Activated CD8-positive, alpha-beta T cell treated with anti-CD3 and anti-CD28 coated beads, Interleukin-2, amount 10 ng/mL, durations not matched to agents 7 days and 5 days (primary cell): ENCODE measurements at regions not wholly inside any gene's neighbourhood (a gene's known extent, or its start where the extent isn't known, plus 50 kb on each side); places are given as distances from the start of the nearest gene placed in this dataset.
"Not testable (repeated sequence)": the region's sequence is repeated elsewhere in the genome, so short reads cannot be mapped to it uniquely, and the experiment has no call there.

Experiments
- ATAC-seq: fragments of 150-1000 bp; cut with Tn5 transposase; one replicate; pipeline ENCODE4 v1.10.0; 2021; ENCODE audit warnings: moderate library complexity
- CTCF ChIA-PET: fragments of 350-600 bp; sonication (Branson Sonifier 250); formaldehyde crosslinking; loops from one replicate; lab custom pipeline; 2021; ENCODE audit warnings: antibody characterized with exemption; lab: Charles Lee
- POLR2A ChIA-PET: fragments of 350-600 bp; sonication (Branson Sonifier 250); formaldehyde crosslinking; loops from one replicate; lab custom pipeline; 2021; ENCODE audit warnings: antibody characterized with exemption; lab: Charles Lee
- DNase-seq: peaks from one replicate; pipeline ENCODE4 v3.0.0-alpha.2; 2020
- H3K27ac Mint-ChIP-seq: one replicate; pipeline ENCODE4 v1.8.0; 2021; ENCODE audit warnings: mild to moderate bottlenecking, mixed read lengths
- H3K27me3 Mint-ChIP-seq: one replicate; pipeline ENCODE4 v1.8.0; 2021; ENCODE audit warnings: low read depth, mixed read lengths
- H3K36me3 Mint-ChIP-seq: one replicate; pipeline ENCODE4 v1.8.0; 2021; ENCODE audit warnings: low read depth, mixed read lengths
- H3K4me1 Mint-ChIP-seq: one replicate; pipeline ENCODE4 v1.8.0; 2021; ENCODE audit warnings: low read depth, mixed read lengths
- H3K4me3 Mint-ChIP-seq: one replicate; pipeline ENCODE4 v1.8.0; 2021; ENCODE audit warnings: mild to moderate bottlenecking, mixed read lengths
- H3K9me3 Mint-ChIP-seq: one replicate; pipeline ENCODE4 v1.8.0; 2022; ENCODE audit warnings: mixed read lengths; ENCODE audit not compliant: insufficient read depth

GRCh38 chr7:149597789-149598188, 100.2 kb upstream of the ZNF746 start:
- H3K27me3 Mint-ChIP-seq, H3K27ac Mint-ChIP-seq, H3K4me3 Mint-ChIP-seq, DNase-seq, ATAC-seq, CTCF ChIA-PET, POLR2A ChIA-PET, H3K9me3 Mint-ChIP-seq: not testable (repeated sequence)
- peaks cover 63% of the 10 kb centered on the region for H3K36me3 Mint-ChIP-seq
- peaks cover 31% of the 10 kb centered on the region for H3K4me1 Mint-ChIP-seq

- Mint-ChIP-seq H3K4me3 (no peak overlapping the region), H3K36me3 (peaks cover 64% of the 10 kb centered on the region), H3K27me3 (no peaks in the 10 kb centered on the region), H3K27ac (no peak overlapping the region), H3K9me3 (no peaks in the 10 kb centered on the region), H3K4me1 (peaks cover 19% of the 10 kb centered on the region)
- ATAC-seq: no peak
- DNase-seq: no peak
- CTCF ChIA-PET: interaction anchor here (1.1 kb wide), 1 partner anchor 27 kb away, joined by 3 read pairs; no protein-coding TSS in a partner anchor
- POLR2A ChIA-PET: no interaction called here
Observed at GRCh38 chr7:149595541-149595940, 97.9 kb upstream of the ZNF746 start.

- ChIA-PET CTCF (interaction anchor here (1.1 kb wide), 1 partner anchor 27 kb away, joined by 3 read pairs; no protein-coding TSS in a partner anchor), POLR2A (no interaction called here)
- Mint-ChIP-seq H3K4me3 (no peak overlapping the region), H3K27me3 (no peaks in the 10 kb centered on the region), H3K4me1 (peaks cover 14% of the 10 kb centered on the region), H3K27ac (no peak overlapping the region), H3K9me3 (no peaks in the 10 kb centered on the region), H3K36me3 (peaks cover 66% of the 10 kb centered on the region)
- DNase-seq: no peak
- ATAC-seq: no peak
Observed at GRCh38 chr7:149595078-149595477, 97.5 kb upstream of the ZNF746 start.

- H3K27me3 Mint-ChIP-seq: no peaks in the 10 kb centered on the region
- ATAC-seq (no peak), DNase-seq (no peak)
- peaks cover 70% of the 10 kb centered on the region for H3K36me3 Mint-ChIP-seq
- POLR2A ChIA-PET: no interaction called here
- peak overlapping the region; percentile 55 for H3K27ac Mint-ChIP-seq
- no peaks in the 10 kb centered on the region for H3K4me1 Mint-ChIP-seq
- H3K4me3 Mint-ChIP-seq: no peak overlapping the region
- no peaks in the 10 kb centered on the region for H3K9me3 Mint-ChIP-seq
- CTCF ChIA-PET: no interaction called here
Observed at GRCh38 chr7:149588930-149589329, 91.3 kb upstream of the ZNF746 start.

GRCh38 chr7:149586646-149587645, 89.3 kb upstream of the ZNF746 start:
- ATAC-seq: no peak
- CTCF ChIA-PET: interaction anchor here (1.0 kb wide), 1 partner anchor 12 kb away, joined by 3 read pairs; no protein-coding TSS in a partner anchor

GRCh38 chr7:149584530-149584929, 86.9 kb upstream of the ZNF746 start:
- H3K27ac Mint-ChIP-seq: no peak overlapping the region
- peaks cover 13% of the 10 kb centered on the region for H3K4me1 Mint-ChIP-seq
- POLR2A ChIA-PET: interaction anchor here (0.6 kb wide), 1 partner anchor 248 kb away, joined by 3 read pairs; no protein-coding TSS in a partner anchor
- CTCF ChIA-PET: interaction anchor here (0.9 kb wide), 1 partner anchor 14 kb away, joined by 3 read pairs; no protein-coding TSS in a partner anchor
- no peak for DNase-seq
- H3K27me3 Mint-ChIP-seq: no peaks in the 10 kb centered on the region
- peaks cover 8% of the 10 kb centered on the region for H3K9me3 Mint-ChIP-seq
- H3K36me3 Mint-ChIP-seq: peaks cover 85% of the 10 kb centered on the region
- no peak overlapping the region for H3K4me3 Mint-ChIP-seq
- ATAC-seq: no peak

More at GRCh38 chr7:149586646-149587645, 89.3 kb upstream of the ZNF746 start:
- Mint-ChIP-seq H3K4me1 (no peaks in the 10 kb centered on the region), H3K27me3 (no peaks in the 10 kb centered on the region), H3K4me3 (no peak overlapping the region), H3K36me3 (peaks cover 81% of the 10 kb centered on the region), H3K27ac (no peak overlapping the region), H3K9me3 (no peaks in the 10 kb centered on the region)
- no peak for DNase-seq
- POLR2A ChIA-PET: no interaction called here

GRCh38 chr7:149584009-149584408, 86.4 kb upstream of the ZNF746 start:
- ChIA-PET POLR2A (no interaction called here), CTCF (no interaction called here)
- no peak for DNase-seq
- Mint-ChIP-seq H3K27me3 (no peaks in the 10 kb centered on the region), H3K9me3 (peaks cover 10% of the 10 kb centered on the region), H3K27ac (no peak overlapping the region), H3K36me3 (peaks cover 82% of the 10 kb centered on the region), H3K4me1 (peaks cover 13% of the 10 kb centered on the region), H3K4me3 (no peak overlapping the region)
- no peak for ATAC-seq

GRCh38 chr7:149580328-149580727, 82.7 kb upstream of the ZNF746 start:
- peaks cover 27% of the 10 kb centered on the region for H3K9me3 Mint-ChIP-seq
- peaks cover 77% of the 10 kb centered on the region for H3K36me3 Mint-ChIP-seq
- POLR2A ChIA-PET: interaction anchor here (0.9 kb wide), 1 partner anchor 44 kb away, joined by 4 read pairs; no protein-coding TSS in a partner anchor
- no peak overlapping the region for H3K4me3 Mint-ChIP-seq
- peaks cover 13% of the 10 kb centered on the region for H3K4me1 Mint-ChIP-seq
- CTCF ChIA-PET: interaction anchor here (1.1 kb wide), 1 partner anchor 19 kb away, joined by 3 read pairs; no protein-coding TSS in a partner anchor
- H3K27me3 Mint-ChIP-seq: no peaks in the 10 kb centered on the region
- no peak for DNase-seq
- H3K27ac Mint-ChIP-seq: peak overlapping the region; percentile 81
- no peak for ATAC-seq

- DNase-seq, H3K4me3 Mint-ChIP-seq, POLR2A ChIA-PET, H3K27ac Mint-ChIP-seq, ATAC-seq, H3K27me3 Mint-ChIP-seq: not testable (repeated sequence)
- H3K36me3 Mint-ChIP-seq: peaks cover 70% of the 10 kb centered on the region
- peaks cover 13% of the 10 kb centered on the region for H3K4me1 Mint-ChIP-seq
- peaks cover 30% of the 10 kb centered on the region for H3K9me3 Mint-ChIP-seq
- CTCF ChIA-PET: interaction anchor here (1.1 kb wide), 1 partner anchor 20 kb away, joined by 3 read pairs; no protein-coding TSS in a partner anchor
Observed at GRCh38 chr7:149579365-149579764, 81.8 kb upstream of the ZNF746 start.

- POLR2A ChIA-PET, CTCF ChIA-PET, DNase-seq: not testable (repeated sequence)
Observed at GRCh38 chr7:149574428-149574827, 76.8 kb upstream of the ZNF746 start.

GRCh38 chr7:149573519-149573918, 75.9 kb upstream of the ZNF746 start:
- H3K4me3 Mint-ChIP-seq: no peak overlapping the region
- no peak for ATAC-seq
- no peak overlapping the region for H3K27ac Mint-ChIP-seq
- no peak for DNase-seq
- ChIA-PET CTCF (no interaction called here), POLR2A (no interaction called here)
- H3K4me1 Mint-ChIP-seq: no peaks in the 10 kb centered on the region
- H3K27me3 Mint-ChIP-seq: no peaks in the 10 kb centered on the region
- peaks cover 52% of the 10 kb centered on the region for H3K9me3 Mint-ChIP-seq
- H3K36me3 Mint-ChIP-seq: peaks cover 58% of the 10 kb centered on the region

More at GRCh38 chr7:149574428-149574827, 76.8 kb upstream of the ZNF746 start:
- not testable (repeated sequence) for H3K4me1 Mint-ChIP-seq, H3K4me3 Mint-ChIP-seq, H3K27ac Mint-ChIP-seq, ATAC-seq, H3K27me3 Mint-ChIP-seq
- Mint-ChIP-seq H3K9me3 (peaks cover 47% of the 10 kb centered on the region), H3K36me3 (peaks cover 61% of the 10 kb centered on the region)

GRCh38 chr7:149572920-149573319, 75.3 kb upstream of the ZNF746 start:
- DNase-seq, H3K4me1 Mint-ChIP-seq, CTCF ChIA-PET, H3K4me3 Mint-ChIP-seq, H3K27ac Mint-ChIP-seq, H3K27me3 Mint-ChIP-seq, ATAC-seq, POLR2A ChIA-PET: not testable (repeated sequence)
- peaks cover 58% of the 10 kb centered on the region for H3K36me3 Mint-ChIP-seq
- H3K9me3 Mint-ChIP-seq: peaks cover 46% of the 10 kb centered on the region
